ENCODE measurements at regions not wholly inside any gene's neighbourhood (a gene's known extent, or its start where the extent isn't known, plus 50 kb on each side); places are given as distances from the start of the nearest gene placed in this dataset.

DNA sequence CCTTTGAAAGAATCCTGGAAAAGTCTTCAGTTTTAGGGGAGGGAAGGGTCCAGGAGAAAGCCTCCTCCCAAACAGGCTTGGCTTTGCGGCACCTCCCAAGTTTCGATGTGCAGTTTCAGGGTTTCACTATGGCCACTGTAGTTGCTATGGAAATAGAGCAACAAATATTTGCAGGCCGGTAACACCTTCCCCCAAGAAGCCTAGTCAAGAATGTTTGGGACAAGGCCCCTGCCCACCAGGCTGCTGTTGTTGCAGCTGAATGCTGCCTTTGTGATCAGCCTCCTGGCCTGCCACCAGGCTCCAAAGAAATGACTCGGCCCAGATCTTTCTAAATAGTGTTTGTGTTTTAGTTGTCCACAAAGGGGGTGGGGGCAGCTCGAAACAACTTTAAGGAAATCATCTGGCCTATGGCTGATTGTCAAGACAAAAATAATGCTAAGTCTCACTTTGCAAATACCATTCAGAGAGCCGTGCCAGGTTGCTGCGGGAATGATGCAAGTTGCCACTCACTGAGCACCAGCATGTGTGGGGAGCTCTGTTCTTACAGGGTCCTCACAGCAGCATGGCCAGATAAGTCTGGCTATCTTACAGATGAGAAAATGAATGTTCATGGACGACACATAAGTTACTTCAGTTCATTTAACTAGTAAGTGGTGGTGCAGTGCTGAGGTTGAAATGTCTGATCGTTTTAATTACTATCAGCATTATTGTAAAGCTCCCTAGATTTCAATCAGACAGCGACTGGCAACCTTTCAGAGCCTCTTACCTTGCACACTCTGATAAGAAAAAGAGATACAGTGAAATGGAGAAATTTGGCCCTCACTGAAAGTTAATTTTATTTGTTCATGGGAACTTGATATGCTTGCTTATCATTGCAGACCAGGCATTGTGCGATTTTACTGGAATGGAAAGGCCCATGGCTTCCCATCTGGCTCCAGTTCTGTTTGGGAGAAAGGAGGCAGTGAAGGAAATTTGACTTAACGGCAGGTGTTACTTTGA is 91.2 kb upstream of the JUN start:
- H3K27ac ChIP-seq: no peak overlapping the region
- DNase-seq: no peak
- intact Hi-C loops (cut with DNase I): no loop called here
- no peaks in the 10 kb centered on the region for H3K9me3 ChIP-seq
- WGBS, 3 donors: 40 to 45% (median 45%) methylated on average over 12 of the region's 12 CpGs
- H3K4me1 ChIP-seq (ENCODE audit: insufficient read depth): peaks cover 9% of the 10 kb centered on the region
- H3K4me3 ChIP-seq: no peak overlapping the region
- H3K27me3 ChIP-seq: no peaks in the 10 kb centered on the region
- TF ChIP-seq POLR2A (IDR thresholded peaks at IDR 0.05): no peak
- TF ChIP-seq EP300 (IDR thresholded peaks at IDR 0.05): no peak
- TF ChIP-seq, protein P1, sequence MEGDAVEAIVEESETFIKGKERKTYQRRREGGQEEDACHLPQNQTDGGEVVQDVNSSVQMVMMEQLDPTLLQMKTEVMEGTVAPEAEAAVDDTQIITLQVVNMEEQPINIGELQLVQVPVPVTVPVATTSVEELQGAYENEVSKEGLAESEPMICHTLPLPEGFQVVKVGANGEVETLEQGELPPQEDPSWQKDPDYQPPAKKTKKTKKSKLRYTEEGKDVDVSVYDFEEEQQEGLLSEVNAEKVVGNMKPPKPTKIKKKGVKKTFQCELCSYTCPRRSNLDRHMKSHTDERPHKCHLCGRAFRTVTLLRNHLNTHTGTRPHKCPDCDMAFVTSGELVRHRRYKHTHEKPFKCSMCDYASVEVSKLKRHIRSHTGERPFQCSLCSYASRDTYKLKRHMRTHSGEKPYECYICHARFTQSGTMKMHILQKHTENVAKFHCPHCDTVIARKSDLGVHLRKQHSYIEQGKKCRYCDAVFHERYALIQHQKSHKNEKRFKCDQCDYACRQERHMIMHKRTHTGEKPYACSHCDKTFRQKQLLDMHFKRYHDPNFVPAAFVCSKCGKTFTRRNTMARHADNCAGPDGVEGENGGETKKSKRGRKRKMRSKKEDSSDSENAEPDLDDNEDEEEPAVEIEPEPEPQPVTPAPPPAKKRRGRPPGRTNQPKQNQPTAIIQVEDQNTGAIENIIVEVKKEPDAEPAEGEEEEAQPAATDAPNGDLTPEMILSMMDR (IDR thresholded peaks at IDR 0.05): no peak
- H3K36me3 ChIP-seq: no peaks in the 10 kb centered on the region

GRCh38 chr1:58879464-58879863 is 95.6 kb upstream of the JUN start:
- intact Hi-C loops (cut with DNase I): no loop called here
- WGBS, 3 donors: 93 to 97% (median 96%) methylated on average over 2 of the region's 2 CpGs
- no peaks in the 10 kb centered on the region for H3K9me3 ChIP-seq
- no peaks in the 10 kb centered on the region for H3K36me3 ChIP-seq
- H3K4me1 ChIP-seq (ENCODE audit: insufficient read depth): peaks cover 17% of the 10 kb centered on the region
- H3K27ac ChIP-seq: no peak overlapping the region
- H3K27me3 ChIP-seq: no peaks in the 10 kb centered on the region
- no peak overlapping the region for H3K4me3 ChIP-seq
- TF ChIP-seq POLR2A (IDR thresholded peaks at IDR 0.05) (no peak), EP300 (IDR thresholded peaks at IDR 0.05) (no peak)
- TF ChIP-seq, protein P1 (IDR thresholded peaks at IDR 0.05): no peak
- DNase-seq: no peak

DNA sequence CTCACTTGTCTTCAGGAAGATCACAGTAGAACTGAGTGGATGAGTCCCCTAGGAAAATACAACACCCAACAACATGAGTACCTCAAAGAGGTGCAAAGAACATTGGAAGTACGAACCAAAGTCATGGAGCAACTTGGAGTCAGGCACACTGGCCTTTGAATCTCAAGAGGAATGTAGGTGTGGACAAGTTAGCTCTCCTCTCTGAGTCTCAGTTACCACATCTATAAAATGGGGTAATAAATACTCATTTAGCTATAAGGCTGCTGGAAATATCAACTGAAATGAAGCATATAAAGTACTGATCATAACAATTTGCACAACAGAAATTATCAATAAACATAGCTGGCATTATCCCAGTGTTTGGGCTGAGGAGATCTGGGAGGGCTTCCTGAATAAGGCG is 96.7 kb upstream of the JUN start:
- no peaks in the 10 kb centered on the region for H3K9me3 ChIP-seq
- no peak overlapping the region for H3K27ac ChIP-seq
- no peak for DNase-seq
- H3K27me3 ChIP-seq: no peaks in the 10 kb centered on the region
- H3K4me1 ChIP-seq (ENCODE audit: insufficient read depth): peaks cover 13% of the 10 kb centered on the region
- 95 to 99% (median 98%) methylated on average over 2 of the region's 2 CpGs for WGBS, 3 donors
- intact Hi-C loops (cut with DNase I): loop anchor here in 1 of 4 donors (10.0 kb wide), 1 partner anchor 66 kb away; no protein-coding TSS in a partner anchor
- no peak overlapping the region for H3K4me3 ChIP-seq
- TF ChIP-seq, protein P1 (IDR thresholded peaks at IDR 0.05): no peak
- TF ChIP-seq EP300 (IDR thresholded peaks at IDR 0.05): no peak
- TF ChIP-seq POLR2A (IDR thresholded peaks at IDR 0.05): no peak
- H3K36me3 ChIP-seq: no peaks in the 10 kb centered on the region

DNA sequence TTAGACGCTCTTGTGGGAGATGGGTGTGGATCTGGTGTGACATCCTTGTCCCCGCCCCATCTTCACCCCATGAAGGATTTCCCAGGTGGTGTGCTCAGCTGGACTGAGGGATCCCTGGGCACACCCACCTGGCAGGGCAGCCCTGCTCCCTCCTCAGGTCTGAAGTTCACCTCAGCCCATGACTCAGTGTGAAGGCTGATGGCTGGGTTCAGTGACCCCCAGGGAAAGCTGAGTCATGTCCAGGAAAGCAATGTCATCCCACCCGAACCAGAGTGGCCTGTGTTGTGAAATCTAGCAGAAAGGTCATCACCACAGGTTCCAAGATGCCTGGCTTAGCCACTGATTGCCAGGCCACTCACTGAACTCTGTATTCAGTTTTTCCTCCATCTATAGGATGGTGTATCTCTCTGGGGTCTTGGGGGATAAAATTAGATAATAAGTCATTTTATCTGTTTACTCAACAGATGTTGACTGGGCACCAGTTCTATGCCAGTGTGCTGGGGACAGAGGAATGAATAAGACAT is 97.7 kb upstream of the JUN start:
- no peaks in the 10 kb centered on the region for H3K9me3 ChIP-seq
- intact Hi-C loops (cut with DNase I): loop anchor here in 1 of 4 donors (10.0 kb wide), 1 partner anchor 67 kb away; no protein-coding TSS in a partner anchor
- WGBS, 3 donors: 40 to 71% (median 64%) methylated on average over 3 of the region's 3 CpGs
- peak in 2 of 5 donors; percentile 33 to 63 for DNase-seq
- H3K36me3 ChIP-seq: no peaks in the 10 kb centered on the region
- no peak for TF ChIP-seq EP300 (IDR thresholded peaks at IDR 0.05)
- TF ChIP-seq, protein P1 (IDR thresholded peaks at IDR 0.05): no peak
- H3K4me3 ChIP-seq: no peak overlapping the region
- H3K27me3 ChIP-seq: no peaks in the 10 kb centered on the region
- H3K4me1 ChIP-seq (ENCODE audit: insufficient read depth): peaks cover 13% of the 10 kb centered on the region
- H3K27ac ChIP-seq: no peak overlapping the region

All from ovary (tissue), 7 donors.